Fibroblast of gingiva (primary cell): ENCODE measurements at regions not wholly inside any gene's neighbourhood (a gene's known extent, or its start where the extent isn't known, plus 50 kb on each side); places are given as distances from the start of the nearest gene placed in this dataset.
"Not testable (repeated sequence)": the region's sequence is repeated elsewhere in the genome, so short reads cannot be mapped to it uniquely, and the experiment has no call there.

ENCODE experiments used
- DNase-seq: peaks from one replicate; pipeline ENCODE4 v3.0.0-alpha.2; 2011; ENCODE audit warnings: low read depth

- DNase-seq = no peak
Observed at GRCh38 chr10:129042776-129043595, 424.1 kb upstream of the MGMT start.

- no peak for DNase-seq
Observed at GRCh38 chr10:129043691-129044090, 423.4 kb upstream of the MGMT start.

- no peak for DNase-seq
Observed at GRCh38 chr10:129045599-129045998, 421.4 kb upstream of the MGMT start.

GRCh38 chr10:129046065-129046681 lies 420.9 kb upstream of the MGMT start:
- DNase-seq = no peak

- no peak for DNase-seq
Observed at GRCh38 chr10:129046962-129047361, 420.1 kb upstream of the MGMT start.

- DNase-seq = no peak
Observed at GRCh38 chr10:129047600-129047999, 419.4 kb upstream of the MGMT start.

GRCh38 chr10:129048513-129048912 lies 418.5 kb upstream of the MGMT start:
- DNase-seq = no peak

- DNase-seq = no peak
Observed at GRCh38 chr10:129049501-129049900, 417.5 kb upstream of the MGMT start.

GRCh38 chr10:129055225-129055624 lies 411.8 kb upstream of the MGMT start:
- DNase-seq = no peak

GRCh38 chr10:129055986-129056385 lies 411.1 kb upstream of the MGMT start:
- no peak for DNase-seq

- no peak for DNase-seq
Observed at GRCh38 chr10:129056734-129057689, 410.0 kb upstream of the MGMT start.

- no peak for DNase-seq
Observed at GRCh38 chr10:129057856-129058663, 409.0 kb upstream of the MGMT start.

- DNase-seq = no peak
Observed at GRCh38 chr10:129058664-129059155, 408.3 kb upstream of the MGMT start.

GRCh38 chr10:129059977-129060376 lies 407.1 kb upstream of the MGMT start:
- no peak for DNase-seq

- no peak for DNase-seq
Observed at GRCh38 chr10:129063212-129063611, 403.8 kb upstream of the MGMT start.

- no peak for DNase-seq
Observed at GRCh38 chr10:129063877-129064276, 403.2 kb upstream of the MGMT start.

- DNase-seq = not testable (repeated sequence)
Observed at GRCh38 chr10:129066529-129066928, 400.5 kb upstream of the MGMT start.

- not testable (repeated sequence) for DNase-seq
Observed at GRCh38 chr10:129071411-129071810, 395.6 kb upstream of the MGMT start.

GRCh38 chr10:129074939-129075338 lies 392.1 kb upstream of the MGMT start:
- DNase-seq = no peak

- no peak for DNase-seq
Observed at GRCh38 chr10:129075508-129075907, 391.5 kb upstream of the MGMT start.

- DNase-seq = no peak
Observed at GRCh38 chr10:129075927-129076326, 391.1 kb upstream of the MGMT start.
